HEK293 (cell line): ENCODE measurements at regions not wholly inside any gene's neighbourhood (a gene's known extent, or its start where the extent isn't known, plus 50 kb on each side); places are given as distances from the start of the nearest gene placed in this dataset.

Experiments
- CTCF ChIA-PET: fragments of 350-600 bp; formaldehyde crosslinking; extraction: SDS; loops from one replicate; lab custom pipeline; 2021; ENCODE audit warnings: antibody characterized with exemption; lab: Yijun Ruan, JAX
- POLR2A ChIA-PET: fragments of 300-600 bp; formaldehyde crosslinking; extraction: SDS; loops from one replicate; lab custom pipeline; 2020; ENCODE audit warnings: antibody characterized with exemption, inconsistent platforms; lab: Yijun Ruan, JAX
- H3K27ac ChIP-seq: fragments of 200-500 bp; sonication (Bioruptor generic); 2 replicates; pipeline ENCODE4 v1.5.1; 2014; ENCODE audit warnings: low read depth, low read length, control low read depth, inconsistent platforms; ENCODE audit errors: extremely low read depth
- H3K36me3 ChIP-seq, 2 experiments: fragments of 200-500 bp in 1 of 2; sonication (Bioruptor generic) in 1 of 2; 1 replicate in 1 of 2; 2 replicates in 1 of 2; pipeline ENCODE4 v1.5.1; 2014 to 2017; ENCODE audit warnings: inconsistent platforms in 2 of 2, low read length in 2 of 2; ENCODE audit not compliant: control insufficient read depth in 2 of 2, insufficient read depth in 1 of 2
- H3K4me1 ChIP-seq: fragments of 200-500 bp; sonication (Bioruptor generic); 2 replicates; pipeline ENCODE4 v1.5.1; 2014; ENCODE audit warnings: mild to moderate bottlenecking, low read length, inconsistent platforms; ENCODE audit not compliant: control insufficient read depth, insufficient read depth
- H3K4me3 ChIP-seq: 2 replicates; pipeline ENCODE4 v1.5.1; 2011; ENCODE audit warnings: low read depth, mild to moderate bottlenecking, control low read depth, low read length, moderate library complexity
- H3K9me3 ChIP-seq: fragments of 200-500 bp; sonication (Bioruptor generic); 2 replicates; pipeline ENCODE4 v1.5.1; 2014; ENCODE audit warnings: low read depth, low read length, inconsistent platforms; ENCODE audit not compliant: control insufficient read depth, insufficient read depth
- KLF8 ChIP-seq: fragments of 450-650 bp; formaldehyde crosslinking; IDR thresholded peaks from 2 replicates; pipeline ENCODE4 v1.5.1; 2016; ENCODE audit warnings: missing biosample characterization, missing genetic modification characterization
- MYNN ChIP-seq: fragments of 450-650 bp; formaldehyde crosslinking; IDR thresholded peaks from 2 replicates; pipeline ENCODE4 v1.5.1; 2016; ENCODE audit warnings: missing biosample characterization, missing genetic modification characterization, borderline replicate concordance
- OVOL3 ChIP-seq: fragments of 450-650 bp; formaldehyde crosslinking; IDR thresholded peaks from 2 replicates; pipeline ENCODE4 v1.5.1; 2016; ENCODE audit warnings: missing biosample characterization, missing genetic modification characterization
- SCRT2 ChIP-seq: fragments of 450-650 bp; formaldehyde crosslinking; IDR thresholded peaks from 2 replicates; pipeline ENCODE4 v1.5.1; 2016; ENCODE audit warnings: missing biosample characterization, missing genetic modification characterization
- ZBTB1 ChIP-seq: fragments of 450-650 bp; formaldehyde crosslinking; IDR thresholded peaks from 2 replicates; pipeline ENCODE4 v1.5.1; 2016; ENCODE audit warnings: missing biosample characterization, missing genetic modification characterization
- ZIC2 ChIP-seq: fragments of 450-650 bp; formaldehyde crosslinking; IDR thresholded peaks from 2 replicates; pipeline ENCODE4 v1.5.1; 2016; ENCODE audit warnings: missing biosample characterization, missing genetic modification characterization
- ZNF140 ChIP-seq: fragments of 450-650 bp; formaldehyde crosslinking; IDR thresholded peaks from 2 replicates; pipeline ENCODE4 v1.5.1; 2016; ENCODE audit warnings: missing biosample characterization, missing genetic modification characterization
- ZNF157 ChIP-seq: fragments of 450-650 bp; formaldehyde crosslinking; IDR thresholded peaks from 2 replicates; pipeline ENCODE4 v1.5.1; 2016; ENCODE audit warnings: missing biosample characterization, missing genetic modification characterization
- ZNF266 ChIP-seq: fragments of 450-650 bp; formaldehyde crosslinking; IDR thresholded peaks from 2 replicates; pipeline ENCODE4 v1.5.1; 2016; ENCODE audit warnings: missing biosample characterization, missing genetic modification characterization, low read depth
- ZNF350 ChIP-seq: fragments of 450-650 bp; formaldehyde crosslinking; IDR thresholded peaks from 2 replicates; pipeline ENCODE4 v1.5.0; 2017; ENCODE audit warnings: missing biosample characterization, mild to moderate bottlenecking, missing genetic modification characterization
- ZNF658 ChIP-seq: fragments of 450-650 bp; formaldehyde crosslinking; IDR thresholded peaks from 2 replicates; pipeline ENCODE4; 2016; ENCODE audit warnings: missing biosample characterization, missing genetic modification characterization
- TF ChIP-seq, protein P1 (sequence below): fragments of 450-650 bp; formaldehyde crosslinking; IDR thresholded peaks from 2 replicates; pipeline ENCODE4 v1.5.1; 2016; ENCODE audit warnings: missing biosample characterization, missing genetic modification characterization
- TF ChIP-seq, protein P2 (sequence below): fragments of 450-650 bp; formaldehyde crosslinking; IDR thresholded peaks from 2 replicates; pipeline ENCODE4 v1.5.1; 2017; ENCODE audit warnings: missing biosample characterization, missing genetic modification characterization
- TF ChIP-seq, protein P3 (sequence below): fragments of 450-650 bp; formaldehyde crosslinking; IDR thresholded peaks from 2 replicates; pipeline ENCODE4 v1.5.1; 2016; ENCODE audit warnings: missing biosample characterization, missing genetic modification characterization, low read depth
- TF ChIP-seq, protein P4 (sequence below): fragments of 450-650 bp; formaldehyde crosslinking; IDR thresholded peaks from 2 replicates; pipeline ENCODE4 v1.5.1; 2016; ENCODE audit warnings: missing biosample characterization, missing genetic modification characterization
- TF ChIP-seq, protein P5 (sequence below): fragments of 450-650 bp; formaldehyde crosslinking; IDR thresholded peaks from 2 replicates; pipeline ENCODE4 v1.5.1; 2016; ENCODE audit warnings: missing biosample characterization, missing genetic modification characterization

DNA sequence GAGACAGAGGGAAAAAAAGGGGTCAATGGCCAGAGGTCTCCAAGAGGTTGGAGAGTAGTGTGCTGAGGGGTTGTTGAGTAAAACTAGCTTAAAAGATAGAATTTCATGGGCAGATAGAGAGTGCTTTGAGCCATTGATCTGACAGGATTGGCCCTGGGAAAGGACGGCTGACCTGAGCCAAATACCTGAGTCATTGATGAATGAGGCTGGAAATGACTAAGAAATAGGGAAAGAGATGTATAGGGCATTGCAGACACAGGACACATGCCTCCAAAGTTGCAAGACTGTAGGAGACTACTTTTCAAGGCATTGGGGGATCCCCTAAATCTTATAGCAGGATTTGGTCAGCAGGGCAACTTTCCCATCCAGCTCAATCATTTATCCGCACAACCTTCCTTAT lies 168.7 kb downstream of the ABCC12 start (continued):
- TF ChIP-seq, protein P1, sequence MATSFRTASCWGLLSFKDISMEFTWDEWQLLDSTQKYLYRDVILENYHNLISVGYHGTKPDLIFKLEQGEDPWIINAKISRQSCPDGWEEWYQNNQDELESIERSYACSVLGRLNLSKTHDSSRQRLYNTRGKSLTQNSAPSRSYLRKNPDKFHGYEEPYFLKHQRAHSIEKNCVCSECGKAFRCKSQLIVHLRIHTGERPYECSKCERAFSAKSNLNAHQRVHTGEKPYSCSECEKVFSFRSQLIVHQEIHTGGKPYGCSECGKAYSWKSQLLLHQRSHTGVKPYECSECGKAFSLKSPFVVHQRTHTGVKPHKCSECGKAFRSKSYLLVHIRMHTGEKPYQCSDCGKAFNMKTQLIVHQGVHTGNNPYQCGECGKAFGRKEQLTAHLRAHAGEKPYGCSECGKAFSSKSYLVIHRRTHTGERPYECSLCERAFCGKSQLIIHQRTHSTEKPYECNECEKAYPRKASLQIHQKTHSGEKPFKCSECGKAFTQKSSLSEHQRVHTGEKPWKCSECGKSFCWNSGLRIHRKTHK (tag by site-specific recombination), result no peak

DNA sequence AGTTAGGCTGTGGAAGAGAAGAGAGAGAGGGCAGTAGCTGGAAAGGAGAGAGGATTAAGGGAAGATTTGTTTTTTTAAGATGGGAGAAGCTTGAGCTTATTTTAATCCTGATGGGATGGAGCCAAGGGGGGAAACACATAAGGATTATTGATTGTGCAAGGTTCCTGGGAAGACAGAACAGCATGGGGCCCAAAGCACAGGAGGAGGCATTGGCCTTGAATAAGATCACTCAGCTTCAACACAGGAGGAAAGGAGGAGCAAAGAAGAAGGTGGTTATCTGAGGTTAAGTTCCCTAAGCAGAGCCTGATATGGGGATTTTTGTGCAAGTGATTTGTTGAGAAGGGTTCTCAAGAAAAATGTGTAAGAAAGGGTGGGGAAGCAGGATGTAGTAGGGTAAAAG lies 169.8 kb downstream of the ABCC12 start:
- no peak overlapping the region for H3K4me3 ChIP-seq
- H3K36me3 ChIP-seq, result no peaks in the 10 kb centered on the region
- CTCF ChIA-PET, result no interaction called here
- H3K27ac ChIP-seq, result no peak overlapping the region
- POLR2A ChIA-PET, result no interaction called here
- no peaks in the 10 kb centered on the region for H3K9me3 ChIP-seq
- no peaks in the 10 kb centered on the region for H3K4me1 ChIP-seq
- no peak for TF ChIP-seq ZNF157 (tag by site-specific recombination)
- TF ChIP-seq ZIC2 (tag by site-specific recombination), result peak; percentile 41; the same call in 1 of the 2 replicates

DNA sequence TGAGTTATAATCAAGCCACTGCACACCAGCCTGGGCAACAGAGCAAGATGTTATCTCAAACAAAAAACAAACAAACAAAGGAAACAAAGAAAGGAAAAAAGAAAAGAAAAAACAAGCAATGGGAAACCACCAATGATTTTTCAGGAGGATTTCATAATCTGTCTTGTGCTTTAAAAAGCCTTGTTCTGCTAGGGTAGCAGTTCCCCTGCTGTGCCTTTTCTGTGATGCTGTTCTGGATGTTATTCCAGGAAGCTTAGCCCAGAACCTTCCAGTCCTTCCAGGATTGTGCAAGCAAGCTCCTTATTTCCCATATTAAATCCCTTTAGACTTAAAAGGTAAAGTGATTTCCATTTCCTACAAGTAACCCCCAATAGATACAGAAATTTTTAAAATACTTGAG lies 171.1 kb downstream of the ABCC12 start:
- Histone ChIP-seq H3K9me3 (no peaks in the 10 kb centered on the region), H3K36me3 (no peaks in the 10 kb centered on the region), H3K4me1 (no peaks in the 10 kb centered on the region), H3K4me3 (no peak overlapping the region), H3K27ac (no peak overlapping the region)
- CTCF ChIA-PET, result no interaction called here
- TF ChIP-seq, protein P2, sequence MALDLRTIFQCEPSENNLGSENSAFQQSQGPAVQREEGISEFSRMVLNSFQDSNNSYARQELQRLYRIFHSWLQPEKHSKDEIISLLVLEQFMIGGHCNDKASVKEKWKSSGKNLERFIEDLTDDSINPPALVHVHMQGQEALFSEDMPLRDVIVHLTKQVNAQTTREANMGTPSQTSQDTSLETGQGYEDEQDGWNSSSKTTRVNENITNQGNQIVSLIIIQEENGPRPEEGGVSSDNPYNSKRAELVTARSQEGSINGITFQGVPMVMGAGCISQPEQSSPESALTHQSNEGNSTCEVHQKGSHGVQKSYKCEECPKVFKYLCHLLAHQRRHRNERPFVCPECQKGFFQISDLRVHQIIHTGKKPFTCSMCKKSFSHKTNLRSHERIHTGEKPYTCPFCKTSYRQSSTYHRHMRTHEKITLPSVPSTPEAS (tag by site-specific recombination), result no peak
- no peak for TF ChIP-seq ZNF658
- TF ChIP-seq, protein P3, sequence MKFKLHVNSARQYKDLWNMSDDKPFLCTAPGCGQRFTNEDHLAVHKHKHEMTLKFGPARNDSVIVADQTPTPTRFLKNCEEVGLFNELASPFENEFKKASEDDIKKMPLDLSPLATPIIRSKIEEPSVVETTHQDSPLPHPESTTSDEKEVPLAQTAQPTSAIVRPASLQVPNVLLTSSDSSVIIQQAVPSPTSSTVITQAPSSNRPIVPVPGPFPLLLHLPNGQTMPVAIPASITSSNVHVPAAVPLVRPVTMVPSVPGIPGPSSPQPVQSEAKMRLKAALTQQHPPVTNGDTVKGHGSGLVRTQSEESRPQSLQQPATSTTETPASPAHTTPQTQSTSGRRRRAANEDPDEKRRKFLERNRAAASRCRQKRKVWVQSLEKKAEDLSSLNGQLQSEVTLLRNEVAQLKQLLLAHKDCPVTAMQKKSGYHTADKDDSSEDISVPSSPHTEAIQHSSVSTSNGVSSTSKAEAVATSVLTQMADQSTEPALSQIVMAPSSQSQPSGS (tag by site-specific recombination), result no peak
- TF ChIP-seq, protein P4, sequence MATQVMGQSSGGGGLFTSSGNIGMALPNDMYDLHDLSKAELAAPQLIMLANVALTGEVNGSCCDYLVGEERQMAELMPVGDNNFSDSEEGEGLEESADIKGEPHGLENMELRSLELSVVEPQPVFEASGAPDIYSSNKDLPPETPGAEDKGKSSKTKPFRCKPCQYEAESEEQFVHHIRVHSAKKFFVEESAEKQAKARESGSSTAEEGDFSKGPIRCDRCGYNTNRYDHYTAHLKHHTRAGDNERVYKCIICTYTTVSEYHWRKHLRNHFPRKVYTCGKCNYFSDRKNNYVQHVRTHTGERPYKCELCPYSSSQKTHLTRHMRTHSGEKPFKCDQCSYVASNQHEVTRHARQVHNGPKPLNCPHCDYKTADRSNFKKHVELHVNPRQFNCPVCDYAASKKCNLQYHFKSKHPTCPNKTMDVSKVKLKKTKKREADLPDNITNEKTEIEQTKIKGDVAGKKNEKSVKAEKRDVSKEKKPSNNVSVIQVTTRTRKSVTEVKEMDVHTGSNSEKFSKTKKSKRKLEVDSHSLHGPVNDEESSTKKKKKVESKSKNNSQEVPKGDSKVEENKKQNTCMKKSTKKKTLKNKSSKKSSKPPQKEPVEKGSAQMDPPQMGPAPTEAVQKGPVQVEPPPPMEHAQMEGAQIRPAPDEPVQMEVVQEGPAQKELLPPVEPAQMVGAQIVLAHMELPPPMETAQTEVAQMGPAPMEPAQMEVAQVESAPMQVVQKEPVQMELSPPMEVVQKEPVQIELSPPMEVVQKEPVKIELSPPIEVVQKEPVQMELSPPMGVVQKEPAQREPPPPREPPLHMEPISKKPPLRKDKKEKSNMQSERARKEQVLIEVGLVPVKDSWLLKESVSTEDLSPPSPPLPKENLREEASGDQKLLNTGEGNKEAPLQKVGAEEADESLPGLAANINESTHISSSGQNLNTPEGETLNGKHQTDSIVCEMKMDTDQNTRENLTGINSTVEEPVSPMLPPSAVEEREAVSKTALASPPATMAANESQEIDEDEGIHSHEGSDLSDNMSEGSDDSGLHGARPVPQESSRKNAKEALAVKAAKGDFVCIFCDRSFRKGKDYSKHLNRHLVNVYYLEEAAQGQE (tag by site-specific recombination), result no peak
- TF ChIP-seq ZNF140 (tag by site-specific recombination), result no peak
- TF ChIP-seq, protein P5, sequence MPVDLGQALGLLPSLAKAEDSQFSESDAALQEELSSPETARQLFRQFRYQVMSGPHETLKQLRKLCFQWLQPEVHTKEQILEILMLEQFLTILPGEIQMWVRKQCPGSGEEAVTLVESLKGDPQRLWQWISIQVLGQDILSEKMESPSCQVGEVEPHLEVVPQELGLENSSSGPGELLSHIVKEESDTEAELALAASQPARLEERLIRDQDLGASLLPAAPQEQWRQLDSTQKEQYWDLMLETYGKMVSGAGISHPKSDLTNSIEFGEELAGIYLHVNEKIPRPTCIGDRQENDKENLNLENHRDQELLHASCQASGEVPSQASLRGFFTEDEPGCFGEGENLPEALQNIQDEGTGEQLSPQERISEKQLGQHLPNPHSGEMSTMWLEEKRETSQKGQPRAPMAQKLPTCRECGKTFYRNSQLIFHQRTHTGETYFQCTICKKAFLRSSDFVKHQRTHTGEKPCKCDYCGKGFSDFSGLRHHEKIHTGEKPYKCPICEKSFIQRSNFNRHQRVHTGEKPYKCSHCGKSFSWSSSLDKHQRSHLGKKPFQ (tag by site-specific recombination), result no peak
- TF ChIP-seq SCRT2 (tag by site-specific recombination), result no peak
- no peak for TF ChIP-seq MYNN
- no peak for TF ChIP-seq ZNF350 (tag by site-specific recombination)
- no peak for TF ChIP-seq OVOL3 (tag by site-specific recombination)
- TF ChIP-seq ZNF266, result no peak
- TF ChIP-seq KLF8, result no peak
- no peak for TF ChIP-seq ZBTB1 (tag by site-specific recombination)
- TF ChIP-seq, all 188 proteins: peak for 0
- POLR2A ChIA-PET, result no interaction called here
